SU-DHL-6 (cell line): ENCODE measurements at regions not wholly inside any gene's neighbourhood (a gene's known extent, or its start where the extent isn't known, plus 50 kb on each side); places are given as distances from the start of the nearest gene placed in this dataset.

ENCODE experiments used
- EZH2phosphoT487 ChIP-seq: fragments of 200-600 bp; sonication (generic), shearing (Covaris generic); conservative IDR thresholded peaks from 2 replicates; pipeline ENCODE4 v1.6.1; 2018; ENCODE audit warnings: mild to moderate bottlenecking, antibody characterized with exemption, low read length, moderate library complexity, mixed read lengths
- TF ChIP-seq, protein P1 (sequence below): fragments of 200-600 bp; sonication (generic); IDR thresholded peaks from one replicate; pipeline ENCODE4 v1.5.1; 2017; ENCODE audit warnings: antibody characterized with exemption, mild to moderate bottlenecking, low read length, moderate library complexity; ENCODE audit not compliant: insufficient read depth, poor library complexity, severe bottlenecking

DNA sequence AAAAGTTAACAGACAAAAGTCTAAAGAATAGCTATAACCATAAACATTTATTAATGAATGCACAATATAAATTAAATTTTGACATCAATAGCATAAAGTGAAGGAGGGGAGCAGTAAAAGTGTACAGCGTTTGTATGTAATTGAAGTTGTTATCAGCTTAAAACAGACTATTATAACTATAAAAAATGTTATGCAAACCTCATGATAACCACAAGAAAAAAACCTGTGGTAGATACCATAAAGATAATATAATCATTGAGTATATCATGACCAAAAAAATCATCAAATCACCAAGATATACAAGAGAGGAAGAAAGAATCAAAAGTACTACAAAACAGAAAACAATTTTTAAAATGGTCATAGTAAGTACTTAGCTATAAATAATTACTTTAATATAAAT is 122.1 kb upstream of the ID2 start:
- TF ChIP-seq, protein P1, sequence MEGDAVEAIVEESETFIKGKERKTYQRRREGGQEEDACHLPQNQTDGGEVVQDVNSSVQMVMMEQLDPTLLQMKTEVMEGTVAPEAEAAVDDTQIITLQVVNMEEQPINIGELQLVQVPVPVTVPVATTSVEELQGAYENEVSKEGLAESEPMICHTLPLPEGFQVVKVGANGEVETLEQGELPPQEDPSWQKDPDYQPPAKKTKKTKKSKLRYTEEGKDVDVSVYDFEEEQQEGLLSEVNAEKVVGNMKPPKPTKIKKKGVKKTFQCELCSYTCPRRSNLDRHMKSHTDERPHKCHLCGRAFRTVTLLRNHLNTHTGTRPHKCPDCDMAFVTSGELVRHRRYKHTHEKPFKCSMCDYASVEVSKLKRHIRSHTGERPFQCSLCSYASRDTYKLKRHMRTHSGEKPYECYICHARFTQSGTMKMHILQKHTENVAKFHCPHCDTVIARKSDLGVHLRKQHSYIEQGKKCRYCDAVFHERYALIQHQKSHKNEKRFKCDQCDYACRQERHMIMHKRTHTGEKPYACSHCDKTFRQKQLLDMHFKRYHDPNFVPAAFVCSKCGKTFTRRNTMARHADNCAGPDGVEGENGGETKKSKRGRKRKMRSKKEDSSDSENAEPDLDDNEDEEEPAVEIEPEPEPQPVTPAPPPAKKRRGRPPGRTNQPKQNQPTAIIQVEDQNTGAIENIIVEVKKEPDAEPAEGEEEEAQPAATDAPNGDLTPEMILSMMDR: no peak
- no peak for TF ChIP-seq EZH2phosphoT487
